ENCODE measurements at regions not wholly inside any gene's neighbourhood (a gene's known extent, or its start where the extent isn't known, plus 50 kb on each side); places are given as distances from the start of the nearest gene placed in this dataset.

GRCh38 chr4:58935332-58935731 is 1825.1 kb upstream of the IGFBP7 start:
- DNase-seq = no peak

- DNase-seq = no peak
Measured at GRCh38 chr4:58936436-58936835, 1826.3 kb upstream of the IGFBP7 start.

- DNase-seq = no peak
Measured at GRCh38 chr4:58940167-58940566, 1830.0 kb upstream of the IGFBP7 start.

GRCh38 chr4:58941286-58941685 is 1831.1 kb upstream of the IGFBP7 start:
- no peak for DNase-seq

GRCh38 chr4:58953575-58953974 is 1843.4 kb upstream of the IGFBP7 start:
- DNase-seq = no peak

- no peak for DNase-seq
Measured at GRCh38 chr4:58957711-58958110, 1847.5 kb upstream of the IGFBP7 start.

GRCh38 chr4:58961283-58961682 is 1851.1 kb upstream of the IGFBP7 start:
- DNase-seq = no peak

GRCh38 chr4:58961925-58962324 is 1851.7 kb upstream of the IGFBP7 start:
- DNase-seq = no peak

- DNase-seq = no peak
Measured at GRCh38 chr4:58962424-58962823, 1852.2 kb upstream of the IGFBP7 start.

GRCh38 chr4:58981828-58982227 is 1871.6 kb upstream of the IGFBP7 start:
- DNase-seq = no peak

- no peak for DNase-seq
Measured at GRCh38 chr4:58983887-58984286, 1873.7 kb upstream of the IGFBP7 start.

- DNase-seq = no peak
Measured at GRCh38 chr4:59002148-59002547, 1892.0 kb upstream of the IGFBP7 start.

GRCh38 chr4:59024257-59024656 is 1914.1 kb upstream of the IGFBP7 start:
- no peak for DNase-seq

GRCh38 chr4:59037812-59038211 is 1927.6 kb upstream of the IGFBP7 start:
- DNase-seq = no peak

GRCh38 chr4:59039046-59039445 is 1928.9 kb upstream of the IGFBP7 start:
- DNase-seq = no peak

GRCh38 chr4:59044286-59044900 is 1934.2 kb upstream of the IGFBP7 start:
- DNase-seq = no peak

- DNase-seq = no peak
Measured at GRCh38 chr4:59054086-59054485, 1943.9 kb upstream of the IGFBP7 start.

GRCh38 chr4:59057804-59058203 is 1947.6 kb upstream of the IGFBP7 start:
- no peak for DNase-seq

- DNase-seq = no peak
Measured at GRCh38 chr4:59058543-59058942, 1948.4 kb upstream of the IGFBP7 start.

GRCh38 chr4:59060002-59060846 is 1950.0 kb upstream of the IGFBP7 start:
- DNase-seq = no peak

GRCh38 chr4:59060895-59061294 is 1950.7 kb upstream of the IGFBP7 start:
- DNase-seq = no peak

GRCh38 chr4:59063015-59063720 is 1953.0 kb upstream of the IGFBP7 start:
- no peak for DNase-seq

- no peak for DNase-seq
Measured at GRCh38 chr4:59068722-59069418, 1958.7 kb upstream of the IGFBP7 start.

Measured in dermis blood vessel endothelial cell (primary cell).